Suprapubic skin (tissue), 3 donors: ENCODE measurements at regions not wholly inside any gene's neighbourhood (a gene's known extent, or its start where the extent isn't known, plus 50 kb on each side); places are given as distances from the start of the nearest gene placed in this dataset.

Source experiments
- POLR2A ChIP-seq, 2 donors: fragments of 450-650 bp; IDR thresholded peaks; one replicate each; pipeline ENCODE4 v1.6.1; 2017; ENCODE audit warnings: antibody characterized with exemption in 2 of 2, mild to moderate bottlenecking in 2 of 2, moderate library complexity in 2 of 2
- TF ChIP-seq, protein P1 (sequence below), 2 donors: fragments of 200-600 bp in 1 of 2; fragments of 450-650 bp in 1 of 2; sonication (generic) in 1 of 2; IDR thresholded peaks; one replicate each; pipeline ENCODE4 v1.5.1; 2016 to 2019; ENCODE audit warnings: antibody characterized with exemption in 2 of 2, mild to moderate bottlenecking in 1 of 2, moderate library complexity in 1 of 2

DNA sequence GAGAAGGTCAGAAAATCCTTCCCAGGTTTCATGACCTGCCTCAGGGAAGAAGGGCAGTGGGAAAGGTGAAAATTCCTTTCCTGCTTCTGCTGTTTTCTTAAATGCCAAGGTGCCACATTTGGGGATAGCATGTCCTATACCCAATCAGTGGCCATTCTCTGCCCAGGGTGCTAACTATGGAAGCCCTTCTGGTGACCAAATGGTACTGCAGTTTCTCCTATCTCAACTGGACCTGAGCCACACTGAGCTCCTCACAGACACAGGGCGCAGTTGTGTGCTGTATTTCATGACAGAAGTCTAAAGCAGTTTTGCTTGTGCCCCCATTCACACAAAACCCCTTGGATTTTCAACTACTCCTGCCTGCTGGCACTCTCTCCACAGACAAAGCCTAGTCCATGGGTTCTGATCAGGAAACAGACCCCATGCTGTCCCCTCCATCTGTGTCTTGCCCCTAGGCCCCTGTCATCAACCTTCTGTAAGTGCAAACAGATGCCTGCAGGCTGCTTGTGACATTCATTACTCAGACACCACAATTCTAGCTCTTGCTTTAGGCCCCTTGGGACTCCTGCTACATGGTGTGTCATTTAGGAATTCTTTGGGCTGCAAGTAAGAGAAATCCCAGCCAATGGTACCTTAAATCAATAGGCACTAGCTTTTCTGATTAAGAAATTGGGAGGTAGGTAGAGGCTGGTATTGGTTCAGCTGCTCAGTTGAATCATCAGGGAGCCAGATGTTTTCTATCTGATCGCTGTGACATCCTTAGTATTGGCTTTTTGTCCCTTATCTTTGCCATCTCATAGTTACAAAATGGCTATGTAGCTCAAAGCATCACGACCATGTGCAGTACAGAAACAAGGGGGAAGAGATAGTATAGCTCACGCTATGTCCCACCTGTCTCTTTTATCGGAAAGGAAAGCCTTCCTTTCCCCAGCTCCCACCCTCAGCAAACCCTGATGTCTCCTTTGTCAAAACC lies 147.8 kb downstream of the CD83 start:
- TF ChIP-seq, protein P1, sequence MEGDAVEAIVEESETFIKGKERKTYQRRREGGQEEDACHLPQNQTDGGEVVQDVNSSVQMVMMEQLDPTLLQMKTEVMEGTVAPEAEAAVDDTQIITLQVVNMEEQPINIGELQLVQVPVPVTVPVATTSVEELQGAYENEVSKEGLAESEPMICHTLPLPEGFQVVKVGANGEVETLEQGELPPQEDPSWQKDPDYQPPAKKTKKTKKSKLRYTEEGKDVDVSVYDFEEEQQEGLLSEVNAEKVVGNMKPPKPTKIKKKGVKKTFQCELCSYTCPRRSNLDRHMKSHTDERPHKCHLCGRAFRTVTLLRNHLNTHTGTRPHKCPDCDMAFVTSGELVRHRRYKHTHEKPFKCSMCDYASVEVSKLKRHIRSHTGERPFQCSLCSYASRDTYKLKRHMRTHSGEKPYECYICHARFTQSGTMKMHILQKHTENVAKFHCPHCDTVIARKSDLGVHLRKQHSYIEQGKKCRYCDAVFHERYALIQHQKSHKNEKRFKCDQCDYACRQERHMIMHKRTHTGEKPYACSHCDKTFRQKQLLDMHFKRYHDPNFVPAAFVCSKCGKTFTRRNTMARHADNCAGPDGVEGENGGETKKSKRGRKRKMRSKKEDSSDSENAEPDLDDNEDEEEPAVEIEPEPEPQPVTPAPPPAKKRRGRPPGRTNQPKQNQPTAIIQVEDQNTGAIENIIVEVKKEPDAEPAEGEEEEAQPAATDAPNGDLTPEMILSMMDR (IDR thresholded peaks at IDR 0.05), result no peak
- no peak for TF ChIP-seq POLR2A (IDR thresholded peaks at IDR 0.05)
